GM12873 (cell line): ENCODE measurements at regions not wholly inside any gene's neighbourhood (a gene's known extent, or its start where the extent isn't known, plus 50 kb on each side); places are given as distances from the start of the nearest gene placed in this dataset.

Experiments
- TF ChIP-seq, protein P1 (sequence below): IDR thresholded peaks from 2 replicates; pipeline ENCODE4 v1.5.1; 2012; ENCODE audit warnings: low read depth, mild to moderate bottlenecking, moderate library complexity, low read length, control low read depth; ENCODE audit not compliant: insufficient read depth; ENCODE audit errors: missing control alignments

DNA sequence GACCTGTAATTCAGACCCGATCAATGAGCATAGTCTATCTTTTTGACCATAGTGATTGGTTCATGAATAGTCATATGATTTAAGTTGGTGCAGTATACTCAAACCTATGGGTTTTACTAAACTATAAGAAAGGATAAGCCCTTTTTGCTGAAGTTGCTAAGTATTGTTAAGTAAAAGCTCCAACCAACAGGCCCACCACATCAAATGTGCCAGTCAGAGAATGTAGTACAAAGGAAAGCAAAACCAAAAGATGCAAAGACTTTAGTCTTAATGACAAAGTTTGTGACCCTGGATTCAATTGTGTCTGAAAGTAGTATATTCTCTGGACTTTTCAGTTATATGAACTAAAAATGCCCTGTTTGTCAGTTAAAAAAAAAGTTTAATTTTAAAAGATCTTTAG, 208.1 kb upstream of the TET2 start:
- TF ChIP-seq, protein P1, sequence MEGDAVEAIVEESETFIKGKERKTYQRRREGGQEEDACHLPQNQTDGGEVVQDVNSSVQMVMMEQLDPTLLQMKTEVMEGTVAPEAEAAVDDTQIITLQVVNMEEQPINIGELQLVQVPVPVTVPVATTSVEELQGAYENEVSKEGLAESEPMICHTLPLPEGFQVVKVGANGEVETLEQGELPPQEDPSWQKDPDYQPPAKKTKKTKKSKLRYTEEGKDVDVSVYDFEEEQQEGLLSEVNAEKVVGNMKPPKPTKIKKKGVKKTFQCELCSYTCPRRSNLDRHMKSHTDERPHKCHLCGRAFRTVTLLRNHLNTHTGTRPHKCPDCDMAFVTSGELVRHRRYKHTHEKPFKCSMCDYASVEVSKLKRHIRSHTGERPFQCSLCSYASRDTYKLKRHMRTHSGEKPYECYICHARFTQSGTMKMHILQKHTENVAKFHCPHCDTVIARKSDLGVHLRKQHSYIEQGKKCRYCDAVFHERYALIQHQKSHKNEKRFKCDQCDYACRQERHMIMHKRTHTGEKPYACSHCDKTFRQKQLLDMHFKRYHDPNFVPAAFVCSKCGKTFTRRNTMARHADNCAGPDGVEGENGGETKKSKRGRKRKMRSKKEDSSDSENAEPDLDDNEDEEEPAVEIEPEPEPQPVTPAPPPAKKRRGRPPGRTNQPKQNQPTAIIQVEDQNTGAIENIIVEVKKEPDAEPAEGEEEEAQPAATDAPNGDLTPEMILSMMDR, result no peak

DNA sequence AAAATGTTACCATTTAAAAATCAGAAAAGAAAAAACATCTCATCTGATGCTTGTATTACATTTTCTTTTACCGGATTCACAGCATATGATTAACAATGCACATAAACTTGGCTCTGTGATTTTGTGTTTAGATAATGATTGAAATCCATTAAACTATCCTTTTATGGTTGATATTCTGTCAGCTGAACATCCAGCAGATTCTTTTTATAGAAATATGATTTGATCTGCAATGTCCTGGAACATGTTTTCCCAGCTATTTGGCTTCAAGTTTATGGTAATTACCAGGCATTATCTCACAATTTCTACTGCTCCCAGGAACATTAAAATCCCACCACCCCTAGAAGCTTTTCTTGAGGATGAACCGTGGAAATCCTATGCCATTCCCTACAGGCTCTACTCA, 205.7 kb upstream of the TET2 start:
- TF ChIP-seq, protein P1, result no peak

DNA sequence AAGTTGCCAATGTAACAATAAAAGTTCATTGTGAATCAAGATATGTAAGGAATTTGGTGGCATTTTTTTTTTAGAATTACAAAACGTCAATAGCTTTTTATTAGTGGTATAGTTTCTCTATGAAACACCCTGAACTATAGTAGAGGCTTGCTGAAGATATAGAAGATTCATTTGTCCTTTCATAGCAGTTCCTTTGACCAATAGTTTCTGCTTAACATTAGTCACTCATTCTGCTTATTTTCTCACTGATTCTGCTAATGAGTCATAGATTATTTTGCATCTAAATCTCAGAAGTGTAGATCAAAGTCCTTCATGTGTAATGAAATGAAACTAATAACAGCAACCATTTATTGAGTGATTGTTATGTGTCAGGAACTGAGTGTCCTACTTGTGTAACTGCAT, 205.0 kb upstream of the TET2 start:
- TF ChIP-seq, protein P1, result no peak

GRCh38 chr4:104942990-104943743, 203.5 kb upstream of the TET2 start:
- TF ChIP-seq, protein P1, result no peak

DNA sequence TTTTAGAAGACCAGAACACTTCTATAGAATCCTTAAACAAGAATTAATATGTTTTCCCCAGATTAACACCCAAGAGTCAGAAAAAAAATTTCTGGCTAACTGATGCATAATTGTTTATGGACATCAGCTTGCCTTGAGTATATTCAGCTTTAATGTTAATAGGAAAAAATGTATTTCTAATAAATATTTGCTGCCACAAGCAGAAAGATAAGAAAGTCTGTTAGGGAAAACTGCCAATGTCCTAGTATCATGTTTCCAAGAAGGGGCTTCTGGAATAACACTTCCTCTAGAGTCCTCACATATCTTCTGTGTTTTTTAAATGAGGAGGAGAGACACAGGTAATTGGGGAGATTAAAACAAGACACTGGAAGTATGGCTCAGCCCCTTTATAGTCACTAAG, 202.1 kb upstream of the TET2 start:
- TF ChIP-seq, protein P1, result no peak

GRCh38 chr4:104964410-104965175, 182.1 kb upstream of the TET2 start:
- TF ChIP-seq, protein P1, result no peak

GRCh38 chr4:104966349-104967033, 180.2 kb upstream of the TET2 start:
- TF ChIP-seq, protein P1, result no peak
